ENCODE measurements at regions not wholly inside any gene's neighbourhood (a gene's known extent, or its start where the extent isn't known, plus 50 kb on each side); places are given as distances from the start of the nearest gene placed in this dataset.

GRCh38 chr13:64441740-64442139 is 2788.4 kb downstream of the PCDH9 start:
- no peak overlapping the region for H3K4me3 Mint-ChIP-seq
- H3K9me3 Mint-ChIP-seq: no peaks in the 10 kb centered on the region
- H3K27me3 Mint-ChIP-seq (ENCODE audit: insufficient read depth): no peaks in the 10 kb centered on the region
- H3K27ac Mint-ChIP-seq: no peak overlapping the region
- no peak for DNase-seq (ENCODE audit: low spot score)
- no peaks in the 10 kb centered on the region for H3K4me1 Mint-ChIP-seq (ENCODE audit: low read depth)
- H3K36me3 Mint-ChIP-seq (ENCODE audit: low read depth): no peaks in the 10 kb centered on the region
- intact Hi-C loops (cut with micrococcal nuclease): no loop called here

DNA sequence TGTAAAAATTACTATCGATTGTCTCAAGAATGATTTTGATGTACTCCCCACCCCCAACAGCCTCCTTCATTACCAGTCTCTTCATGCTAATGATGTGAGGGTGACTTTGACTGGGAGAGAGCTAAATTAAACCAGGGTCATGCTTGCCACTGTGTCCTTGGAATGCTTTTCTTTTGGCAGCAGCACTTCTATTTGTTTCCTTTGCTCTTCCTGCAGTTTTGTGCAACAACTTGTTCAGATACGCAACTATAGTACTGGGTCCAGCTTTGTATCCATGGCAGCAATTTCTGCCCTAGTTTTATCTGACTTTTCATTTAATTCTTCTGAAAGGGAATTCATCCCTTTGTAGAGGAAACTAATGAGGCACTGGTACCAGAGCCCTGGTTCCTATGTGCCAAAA is 2792.1 kb downstream of the PCDH9 start:
- no peak for DNase-seq (ENCODE audit: low spot score)
- Mint-ChIP-seq H3K27ac (no peak overlapping the region), H3K27me3 (ENCODE audit: insufficient read depth) (no peaks in the 10 kb centered on the region), H3K9me3 (peaks cover 3% of the 10 kb centered on the region), H3K4me3 (no peak overlapping the region), H3K36me3 (ENCODE audit: low read depth) (no peaks in the 10 kb centered on the region), H3K4me1 (ENCODE audit: low read depth) (no peaks in the 10 kb centered on the region)
- intact Hi-C loops (cut with micrococcal nuclease): no loop called here

DNA sequence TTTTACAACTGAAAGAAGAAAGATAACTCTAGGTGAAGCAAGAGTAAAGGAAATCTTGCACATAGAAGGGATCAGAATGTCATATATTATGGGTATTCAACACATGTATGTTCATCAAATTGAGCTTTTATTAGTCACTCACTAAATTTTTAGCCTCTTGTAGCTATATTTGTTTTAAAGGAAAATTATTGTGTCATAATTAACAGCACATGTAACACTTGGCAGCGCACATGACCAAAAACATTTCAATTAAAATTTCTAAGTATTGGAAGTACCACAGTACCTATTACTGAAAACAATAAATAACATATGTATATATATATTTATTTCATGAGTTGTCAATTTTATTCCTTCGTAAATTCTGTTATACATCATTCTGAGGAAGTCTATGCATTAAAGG is 2800.4 kb downstream of the PCDH9 start:
- no peaks in the 10 kb centered on the region for H3K4me1 Mint-ChIP-seq (ENCODE audit: low read depth)
- no peak overlapping the region for H3K27ac Mint-ChIP-seq
- intact Hi-C loops (cut with micrococcal nuclease): no loop called here
- no peaks in the 10 kb centered on the region for H3K9me3 Mint-ChIP-seq
- no peaks in the 10 kb centered on the region for H3K36me3 Mint-ChIP-seq (ENCODE audit: low read depth)
- no peaks in the 10 kb centered on the region for H3K27me3 Mint-ChIP-seq (ENCODE audit: insufficient read depth)
- no peak overlapping the region for H3K4me3 Mint-ChIP-seq
- no peak for DNase-seq (ENCODE audit: low spot score)

GRCh38 chr13:64428196-64428595 is 2801.9 kb downstream of the PCDH9 start:
- Mint-ChIP-seq H3K4me3 (no peak overlapping the region), H3K4me1 (ENCODE audit: low read depth) (no peaks in the 10 kb centered on the region), H3K27ac (no peak overlapping the region), H3K9me3 (no peaks in the 10 kb centered on the region), H3K36me3 (ENCODE audit: low read depth) (no peaks in the 10 kb centered on the region), H3K27me3 (ENCODE audit: insufficient read depth) (no peaks in the 10 kb centered on the region)
- intact Hi-C loops (cut with micrococcal nuclease): no loop called here
- DNase-seq (ENCODE audit: low spot score): no peak

DNA sequence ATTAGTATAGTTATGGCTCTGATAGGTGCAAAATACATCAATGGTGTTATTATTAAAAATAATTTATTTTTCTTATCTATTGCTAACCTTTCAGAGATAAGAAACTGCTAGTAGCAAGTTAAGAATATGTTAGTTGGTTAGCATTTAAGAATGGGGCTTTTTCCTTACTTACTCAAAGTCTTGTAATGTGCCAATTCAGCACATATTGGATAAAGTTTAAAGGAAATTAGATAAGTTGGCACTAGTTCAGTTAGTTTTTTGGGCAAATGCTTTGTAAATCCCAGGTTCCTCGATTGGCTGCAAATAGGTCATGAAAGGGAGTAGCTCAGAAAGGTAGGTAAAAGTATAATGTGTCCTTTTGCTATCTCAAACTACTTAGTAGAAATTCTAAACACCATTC is 2806.7 kb downstream of the PCDH9 start:
- H3K27ac Mint-ChIP-seq: no peak overlapping the region
- intact Hi-C loops (cut with micrococcal nuclease): no loop called here
- no peaks in the 10 kb centered on the region for H3K27me3 Mint-ChIP-seq (ENCODE audit: insufficient read depth)
- no peak for DNase-seq (ENCODE audit: low spot score)
- no peak overlapping the region for H3K4me3 Mint-ChIP-seq
- H3K36me3 Mint-ChIP-seq (ENCODE audit: low read depth): no peaks in the 10 kb centered on the region
- no peaks in the 10 kb centered on the region for H3K9me3 Mint-ChIP-seq
- no peaks in the 10 kb centered on the region for H3K4me1 Mint-ChIP-seq (ENCODE audit: low read depth)

GRCh38 chr13:64420181-64420580 is 2810.0 kb downstream of the PCDH9 start:
- no peaks in the 10 kb centered on the region for H3K9me3 Mint-ChIP-seq
- no peak for DNase-seq (ENCODE audit: low spot score)
- no peak overlapping the region for H3K27ac Mint-ChIP-seq
- H3K36me3 Mint-ChIP-seq (ENCODE audit: low read depth): no peaks in the 10 kb centered on the region
- H3K4me1 Mint-ChIP-seq (ENCODE audit: low read depth): no peaks in the 10 kb centered on the region
- intact Hi-C loops (cut with micrococcal nuclease): no loop called here
- H3K4me3 Mint-ChIP-seq: no peak overlapping the region
- no peaks in the 10 kb centered on the region for H3K27me3 Mint-ChIP-seq (ENCODE audit: insufficient read depth)

GRCh38 chr13:64417581-64417980 is 2812.6 kb downstream of the PCDH9 start:
- Mint-ChIP-seq H3K36me3 (ENCODE audit: low read depth) (no peaks in the 10 kb centered on the region), H3K27ac (no peak overlapping the region), H3K4me3 (no peak overlapping the region), H3K4me1 (ENCODE audit: low read depth) (no peaks in the 10 kb centered on the region), H3K9me3 (no peaks in the 10 kb centered on the region), H3K27me3 (ENCODE audit: insufficient read depth) (no peaks in the 10 kb centered on the region)
- intact Hi-C loops (cut with micrococcal nuclease): no loop called here
- no peak for DNase-seq (ENCODE audit: low spot score)

DNA sequence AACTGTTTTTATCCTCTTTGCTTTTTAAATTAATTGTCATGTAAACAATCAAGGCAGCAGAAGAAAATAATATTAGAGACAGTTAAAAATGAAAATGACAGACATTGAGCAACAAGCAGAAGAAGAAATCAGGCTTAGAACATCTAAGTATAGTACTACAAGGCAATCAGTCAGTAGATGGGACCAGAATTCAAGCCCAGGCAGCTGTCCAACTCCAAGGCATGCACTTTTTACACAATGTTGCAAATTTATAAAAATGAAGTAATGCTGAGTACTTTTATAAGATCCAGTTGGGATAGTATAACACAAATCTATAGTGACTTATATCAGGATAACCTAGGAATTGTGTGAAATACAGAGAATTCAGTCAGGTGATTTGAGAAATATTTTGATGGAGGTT is 2815.8 kb downstream of the PCDH9 start:
- DNase-seq (ENCODE audit: low spot score): no peak
- intact Hi-C loops (cut with micrococcal nuclease): no loop called here
- Mint-ChIP-seq H3K36me3 (ENCODE audit: low read depth) (no peaks in the 10 kb centered on the region), H3K4me3 (no peak overlapping the region), H3K4me1 (ENCODE audit: low read depth) (no peaks in the 10 kb centered on the region), H3K27ac (no peak overlapping the region), H3K9me3 (no peaks in the 10 kb centered on the region), H3K27me3 (ENCODE audit: insufficient read depth) (no peaks in the 10 kb centered on the region)

- Mint-ChIP-seq H3K27ac (no peak overlapping the region), H3K4me3 (no peak overlapping the region), H3K27me3 (ENCODE audit: insufficient read depth) (no peaks in the 10 kb centered on the region), H3K9me3 (peaks cover 4% of the 10 kb centered on the region), H3K36me3 (ENCODE audit: low read depth) (no peaks in the 10 kb centered on the region), H3K4me1 (ENCODE audit: low read depth) (no peaks in the 10 kb centered on the region)
- intact Hi-C loops (cut with micrococcal nuclease): no loop called here
- no peak for DNase-seq (ENCODE audit: low spot score)
Observed at GRCh38 chr13:64413529-64413928, 2816.6 kb downstream of the PCDH9 start.

GRCh38 chr13:64410276-64411053 is 2819.7 kb downstream of the PCDH9 start:
- intact Hi-C loops (cut with micrococcal nuclease): no loop called here
- peaks cover 4% of the 10 kb centered on the region for H3K9me3 Mint-ChIP-seq
- H3K36me3 Mint-ChIP-seq (ENCODE audit: low read depth): no peaks in the 10 kb centered on the region
- no peak for DNase-seq (ENCODE audit: low spot score)
- no peak overlapping the region for H3K4me3 Mint-ChIP-seq
- no peaks in the 10 kb centered on the region for H3K27me3 Mint-ChIP-seq (ENCODE audit: insufficient read depth)
- H3K4me1 Mint-ChIP-seq (ENCODE audit: low read depth): no peaks in the 10 kb centered on the region
- no peak overlapping the region for H3K27ac Mint-ChIP-seq

- Mint-ChIP-seq H3K9me3 (no peaks in the 10 kb centered on the region), H3K36me3 (ENCODE audit: low read depth) (no peaks in the 10 kb centered on the region), H3K4me1 (ENCODE audit: low read depth) (no peaks in the 10 kb centered on the region), H3K27ac (no peak overlapping the region), H3K27me3 (ENCODE audit: insufficient read depth) (no peaks in the 10 kb centered on the region), H3K4me3 (no peak overlapping the region)
- DNase-seq (ENCODE audit: low spot score): no peak
- intact Hi-C loops (cut with micrococcal nuclease): no loop called here
Observed at GRCh38 chr13:64397701-64398100, 2832.4 kb downstream of the PCDH9 start.

DNA sequence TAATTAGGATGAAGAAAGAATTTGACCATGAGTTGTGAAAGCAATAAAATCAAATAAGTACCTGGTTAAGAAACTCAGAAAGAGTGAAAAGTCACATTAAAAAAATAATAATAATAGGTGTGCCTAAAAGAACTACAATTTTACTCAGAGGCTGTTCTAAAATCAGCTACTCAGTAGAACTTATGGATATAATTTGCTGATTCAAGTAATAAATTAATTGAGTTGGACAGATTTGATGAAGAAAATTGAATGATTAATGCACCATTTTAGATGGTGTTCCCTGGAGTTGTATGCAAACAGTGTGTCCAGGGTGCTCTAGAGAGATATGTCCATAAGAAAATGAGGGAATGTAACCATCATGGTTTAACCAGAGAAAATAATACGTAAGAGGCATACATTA is 2852.5 kb downstream of the PCDH9 start:
- Mint-ChIP-seq H3K36me3 (ENCODE audit: low read depth) (no peaks in the 10 kb centered on the region), H3K27me3 (ENCODE audit: insufficient read depth) (no peaks in the 10 kb centered on the region), H3K9me3 (peaks cover 23% of the 10 kb centered on the region), H3K4me3 (no peak overlapping the region), H3K27ac (no peak overlapping the region), H3K4me1 (ENCODE audit: low read depth) (no peaks in the 10 kb centered on the region)
- DNase-seq (ENCODE audit: low spot score): no peak
- intact Hi-C loops (cut with micrococcal nuclease): no loop called here

GRCh38 chr13:64371461-64371860 is 2858.7 kb downstream of the PCDH9 start:
- no peaks in the 10 kb centered on the region for H3K36me3 Mint-ChIP-seq (ENCODE audit: low read depth)
- no peaks in the 10 kb centered on the region for H3K4me1 Mint-ChIP-seq (ENCODE audit: low read depth)
- no peak overlapping the region for H3K27ac Mint-ChIP-seq
- peaks cover 40% of the 10 kb centered on the region for H3K9me3 Mint-ChIP-seq
- H3K4me3 Mint-ChIP-seq: no peak overlapping the region
- intact Hi-C loops (cut with micrococcal nuclease): no loop called here
- DNase-seq (ENCODE audit: low spot score): no peak
- H3K27me3 Mint-ChIP-seq (ENCODE audit: insufficient read depth): no peaks in the 10 kb centered on the region

GRCh38 chr13:64371045-64371444 is 2859.1 kb downstream of the PCDH9 start:
- intact Hi-C loops (cut with micrococcal nuclease): no loop called here
- no peak overlapping the region for H3K4me3 Mint-ChIP-seq
- H3K9me3 Mint-ChIP-seq: peaks cover 42% of the 10 kb centered on the region
- DNase-seq (ENCODE audit: low spot score): no peak
- no peak overlapping the region for H3K27ac Mint-ChIP-seq
- H3K4me1 Mint-ChIP-seq (ENCODE audit: low read depth): no peaks in the 10 kb centered on the region
- H3K27me3 Mint-ChIP-seq (ENCODE audit: insufficient read depth): no peaks in the 10 kb centered on the region
- H3K36me3 Mint-ChIP-seq (ENCODE audit: low read depth): no peaks in the 10 kb centered on the region

All from activated T-helper 1 cell treated with anti-CD3 and anti-CD28 coated beads, Interleukin-12 subunit alpha, Interleukin-12 subunit beta, Interleukin-2, Interleukin-4 antibody, amounts not matched to agents 30 ng/mL and 10 ng/mL and 1 ng/mL, durations not matched to agents 14 hours and 24 hours and 36 hours (primary cell).